HT1080 (cell line): ENCODE measurements at regions not wholly inside any gene's neighbourhood (a gene's known extent, or its start where the extent isn't known, plus 50 kb on each side); places are given as distances from the start of the nearest gene placed in this dataset.

ENCODE experiments used
- DNase-seq: peaks from one replicate; pipeline ENCODE4 v3.0.0-alpha.2; 2015; ENCODE audit warnings: low read depth

- DNase-seq = peak; percentile 43
These were observed 83.9 kb upstream of the GRAMD2B start for GRCh38 chr5:126339215-126339805.

GRCh38 chr5:126341906-126342630, 81.1 kb upstream of the GRAMD2B start:
- DNase-seq = no peak

GRCh38 chr5:126348855-126349635, 74.2 kb upstream of the GRAMD2B start:
- no peak for DNase-seq

- peak; percentile 48 for DNase-seq
These were observed 72.1 kb upstream of the GRAMD2B start for GRCh38 chr5:126351153-126351552.

- peak; percentile 94 for DNase-seq
These were observed 69.0 kb upstream of the GRAMD2B start for GRCh38 chr5:126354012-126354857.

- peak; percentile 60 for DNase-seq
These were observed 68.1 kb upstream of the GRAMD2B start for GRCh38 chr5:126354858-126355731.

- DNase-seq = no peak
These were observed 67.3 kb upstream of the GRAMD2B start for GRCh38 chr5:126355940-126356339.

GRCh38 chr5:126357585-126358342, 65.4 kb upstream of the GRAMD2B start:
- no peak for DNase-seq

- DNase-seq = peak; percentile 65
These were observed 64.7 kb upstream of the GRAMD2B start for GRCh38 chr5:126358525-126358924.

GRCh38 chr5:126359884-126360283, 63.3 kb upstream of the GRAMD2B start:
- no peak for DNase-seq

GRCh38 chr5:126360467-126360866, 62.7 kb upstream of the GRAMD2B start:
- no peak for DNase-seq

- peak; percentile 21 for DNase-seq
These were observed 59.6 kb upstream of the GRAMD2B start for GRCh38 chr5:126363658-126364057.

GRCh38 chr5:126364206-126364902, 58.9 kb upstream of the GRAMD2B start:
- DNase-seq = no peak

GRCh38 chr5:126365446-126366198, 57.6 kb upstream of the GRAMD2B start:
- no peak for DNase-seq

GRCh38 chr5:126366199-126366560, 57.0 kb upstream of the GRAMD2B start:
- no peak for DNase-seq

GRCh38 chr5:126368239-126368812, 54.9 kb upstream of the GRAMD2B start:
- no peak for DNase-seq

- DNase-seq = no peak
These were observed 54.1 kb upstream of the GRAMD2B start for GRCh38 chr5:126369083-126369482.
